ENCODE measurements at regions not wholly inside any gene's neighbourhood (a gene's known extent, or its start where the extent isn't known, plus 50 kb on each side); places are given as distances from the start of the nearest gene placed in this dataset.

- Histone ChIP-seq H3K4me2 (ENCODE audit: low read length) (no peak overlapping the region), H3K27ac (ENCODE audit: low read depth, low read length) (no peak overlapping the region), H3K9ac (ENCODE audit: low read length) (no peak overlapping the region), H3K4me3 (ENCODE audit: insufficient read depth, low read depth, low read length) (no peak overlapping the region), H3K36me3 (ENCODE audit: insufficient read depth, low read length) (no peaks in the 10 kb centered on the region), H2AFZ (ENCODE audit: low read depth, low read length) (no peak overlapping the region), H3K27me3 (ENCODE audit: insufficient read depth, low read length) (no peaks in the 10 kb centered on the region), H3K4me1 (ENCODE audit: insufficient read depth, low read length) (peaks cover 10% of the 10 kb centered on the region), H4K20me1 (ENCODE audit: insufficient read depth, low read length) (no peaks in the 10 kb centered on the region), H3K79me2 (ENCODE audit: insufficient read depth, low read length) (no peaks in the 10 kb centered on the region), H3K9me3 (ENCODE audit: insufficient read depth, low read depth, low read length) (no peaks in the 10 kb centered on the region)
- H3K4me3 Mint-ChIP-seq (ENCODE audit: unreplicated experiment) = no peak overlapping the region
- peaks cover 10% of the 10 kb centered on the region for H3K4me1 Mint-ChIP-seq (ENCODE audit: low read depth, unreplicated experiment)
- H3K9me3 Mint-ChIP-seq (ENCODE audit: unreplicated experiment) = peaks cover 3% of the 10 kb centered on the region
- H3K27me3 Mint-ChIP-seq (ENCODE audit: low read depth, unreplicated experiment) = no peaks in the 10 kb centered on the region
- no peaks in the 10 kb centered on the region for H3K36me3 Mint-ChIP-seq (ENCODE audit: low read depth, unreplicated experiment)
- FAIRE-seq (no peak), DNase-seq (ENCODE audit: low read depth) (no peak)
- H3K27ac Mint-ChIP-seq (ENCODE audit: unreplicated experiment) = no peak overlapping the region
- TF ChIP-seq EZH2 (IDR thresholded peaks at IDR 0.05; ENCODE audit: insufficient read depth, low read length) (no peak), CTCF (IDR thresholded peaks at IDR 0.05; ENCODE audit: insufficient read depth, low read depth, low read length) (no peak)
Observed at GRCh38 chr11:41527530-41527929, 68.1 kb upstream of the LRRC4C start.

- H3K4me1 Mint-ChIP-seq (ENCODE audit: low read depth, unreplicated experiment) = no peaks in the 10 kb centered on the region
- H2AFZ ChIP-seq (ENCODE audit: low read depth, low read length) = no peak overlapping the region
- no peaks in the 10 kb centered on the region for H3K9me3 Mint-ChIP-seq (ENCODE audit: unreplicated experiment)
- H3K27me3 Mint-ChIP-seq (ENCODE audit: low read depth, unreplicated experiment) = no peaks in the 10 kb centered on the region
- no peak for DNase-seq (ENCODE audit: low read depth)
- no peaks in the 10 kb centered on the region for H3K79me2 ChIP-seq (ENCODE audit: insufficient read depth, low read length)
- no peak overlapping the region for H3K27ac Mint-ChIP-seq (ENCODE audit: unreplicated experiment)
- H3K4me3 ChIP-seq (ENCODE audit: insufficient read depth, low read depth, low read length) = no peak overlapping the region
- H3K27ac ChIP-seq (ENCODE audit: low read depth, low read length) = no peak overlapping the region
- no peaks in the 10 kb centered on the region for H3K36me3 Mint-ChIP-seq (ENCODE audit: low read depth, unreplicated experiment)
- H3K4me3 Mint-ChIP-seq (ENCODE audit: unreplicated experiment) = no peak overlapping the region
- no peak overlapping the region for H3K9ac ChIP-seq (ENCODE audit: low read length)
- H4K20me1 ChIP-seq (ENCODE audit: insufficient read depth, low read length) = no peaks in the 10 kb centered on the region
- no peaks in the 10 kb centered on the region for H3K9me3 ChIP-seq (ENCODE audit: insufficient read depth, low read depth, low read length)
- no peaks in the 10 kb centered on the region for H3K27me3 ChIP-seq (ENCODE audit: insufficient read depth, low read length)
- H3K36me3 ChIP-seq (ENCODE audit: insufficient read depth, low read length) = no peaks in the 10 kb centered on the region
- H3K4me1 ChIP-seq (ENCODE audit: insufficient read depth, low read length) = no peaks in the 10 kb centered on the region
- TF ChIP-seq EZH2 (IDR thresholded peaks at IDR 0.05; ENCODE audit: insufficient read depth, low read length) = no peak
- TF ChIP-seq CTCF (IDR thresholded peaks at IDR 0.05; ENCODE audit: insufficient read depth, low read depth, low read length) = no peak
- no peak for FAIRE-seq
- H3K4me2 ChIP-seq (ENCODE audit: low read length) = no peak overlapping the region
Observed at GRCh38 chr11:41532413-41532812, 73.0 kb upstream of the LRRC4C start.

- FAIRE-seq (no peak), DNase-seq (ENCODE audit: low read depth) (no peak)
- H3K4me3 Mint-ChIP-seq (ENCODE audit: unreplicated experiment) = no peak overlapping the region
Observed at GRCh38 chr11:41533761-41534160, 74.3 kb upstream of the LRRC4C start.

More at GRCh38 chr11:41533761-41534160, 74.3 kb upstream of the LRRC4C start:
- Mint-ChIP-seq H3K4me1 (ENCODE audit: low read depth, unreplicated experiment) (no peaks in the 10 kb centered on the region), H3K27ac (ENCODE audit: unreplicated experiment) (no peak overlapping the region), H3K36me3 (ENCODE audit: low read depth, unreplicated experiment) (no peaks in the 10 kb centered on the region), H3K27me3 (ENCODE audit: low read depth, unreplicated experiment) (no peaks in the 10 kb centered on the region), H3K9me3 (ENCODE audit: unreplicated experiment) (no peaks in the 10 kb centered on the region)
- Histone ChIP-seq H3K9ac (ENCODE audit: low read length) (no peak overlapping the region), H3K4me1 (ENCODE audit: insufficient read depth, low read length) (no peaks in the 10 kb centered on the region), H3K36me3 (ENCODE audit: insufficient read depth, low read length) (no peaks in the 10 kb centered on the region), H2AFZ (ENCODE audit: low read depth, low read length) (no peak overlapping the region), H3K4me3 (ENCODE audit: insufficient read depth, low read depth, low read length) (no peak overlapping the region), H3K27ac (ENCODE audit: low read depth, low read length) (no peak overlapping the region), H3K9me3 (ENCODE audit: insufficient read depth, low read depth, low read length) (no peaks in the 10 kb centered on the region), H3K79me2 (ENCODE audit: insufficient read depth, low read length) (no peaks in the 10 kb centered on the region), H4K20me1 (ENCODE audit: insufficient read depth, low read length) (no peaks in the 10 kb centered on the region), H3K4me2 (ENCODE audit: low read length) (no peak overlapping the region), H3K27me3 (ENCODE audit: insufficient read depth, low read length) (no peaks in the 10 kb centered on the region)
- TF ChIP-seq EZH2 (IDR thresholded peaks at IDR 0.05; ENCODE audit: insufficient read depth, low read length) (no peak), CTCF (IDR thresholded peaks at IDR 0.05; ENCODE audit: insufficient read depth, low read depth, low read length) (no peak)
